Stimulated activated CD8-positive, alpha-beta memory T cell treated with anti-CD3 and anti-CD28 coated beads, Interleukin-12 subunit alpha, Interleukin-12 subunit beta, amount 100 ng/mL, for 1 hour (primary cell): ENCODE measurements at regions not wholly inside any gene's neighbourhood (a gene's known extent, or its start where the extent isn't known, plus 50 kb on each side); places are given as distances from the start of the nearest gene placed in this dataset.
"Not testable (repeated sequence)": the region's sequence is repeated elsewhere in the genome, so short reads cannot be mapped to it uniquely, and the experiment has no call there.

Experiments used
- DNase-seq: peaks from one replicate; pipeline ENCODE4 v3.0.0-alpha.2; 2020; ENCODE audit warnings: low read depth

DNA sequence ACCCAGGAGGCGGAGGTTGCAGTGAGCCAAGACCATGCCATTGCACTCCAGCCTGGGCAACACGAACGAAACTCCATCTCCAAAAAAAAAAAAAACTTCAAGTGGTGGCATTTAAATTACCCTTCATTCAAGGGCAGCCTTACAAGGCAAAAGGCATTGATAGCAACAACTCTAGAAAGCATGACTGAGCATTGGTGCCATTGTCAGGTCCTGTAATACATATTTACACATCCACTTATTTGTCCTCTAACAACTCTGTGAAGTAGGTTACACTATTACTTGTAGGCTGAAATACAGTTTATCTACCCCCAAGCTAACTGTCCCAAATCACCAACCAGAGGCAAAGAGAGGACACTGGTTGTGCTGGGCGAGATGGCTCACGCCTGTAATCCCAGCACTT, 52.7 kb upstream of the LARP1 start:
- no peak for DNase-seq

DNA sequence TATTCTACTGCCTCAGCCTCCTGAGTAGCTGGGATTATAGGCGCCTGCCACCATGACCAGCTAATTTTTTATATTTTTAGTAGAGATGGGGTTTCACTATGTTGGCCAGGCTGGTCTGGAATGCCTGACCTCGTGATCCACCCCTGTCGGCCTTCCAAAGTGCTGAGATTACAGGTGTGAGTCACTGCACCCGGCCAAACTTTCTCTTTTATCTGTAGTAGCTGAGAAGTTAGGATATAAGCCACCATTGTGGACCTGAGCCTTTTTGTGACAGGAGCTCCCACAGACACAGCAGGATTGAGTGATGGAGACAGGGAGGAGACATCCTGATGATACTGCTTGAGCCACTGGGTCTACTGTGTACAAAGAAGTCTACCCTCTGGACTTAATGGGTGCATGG, 53.5 kb upstream of the LARP1 start:
- not testable (repeated sequence) for DNase-seq

DNA sequence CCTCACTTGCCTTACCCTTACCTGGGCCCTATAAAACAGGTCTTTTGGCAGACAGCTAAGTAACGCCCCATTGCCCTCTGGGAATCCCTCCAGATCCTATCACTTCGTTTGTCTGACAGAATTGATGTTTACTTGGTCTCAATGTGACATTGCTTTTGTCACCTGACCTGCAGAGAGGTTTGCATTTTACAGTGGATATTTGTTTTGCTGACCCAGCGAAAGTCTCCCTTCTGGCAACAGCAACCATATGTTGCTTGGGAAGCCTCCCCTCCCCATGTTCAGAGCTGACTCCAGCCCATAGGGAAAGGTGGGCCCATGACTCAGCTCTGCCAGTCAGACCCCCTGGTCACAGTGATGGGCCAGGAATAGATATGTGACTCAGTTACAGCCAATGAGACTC, 54.0 kb upstream of the LARP1 start:
- DNase-seq = no peak

DNA sequence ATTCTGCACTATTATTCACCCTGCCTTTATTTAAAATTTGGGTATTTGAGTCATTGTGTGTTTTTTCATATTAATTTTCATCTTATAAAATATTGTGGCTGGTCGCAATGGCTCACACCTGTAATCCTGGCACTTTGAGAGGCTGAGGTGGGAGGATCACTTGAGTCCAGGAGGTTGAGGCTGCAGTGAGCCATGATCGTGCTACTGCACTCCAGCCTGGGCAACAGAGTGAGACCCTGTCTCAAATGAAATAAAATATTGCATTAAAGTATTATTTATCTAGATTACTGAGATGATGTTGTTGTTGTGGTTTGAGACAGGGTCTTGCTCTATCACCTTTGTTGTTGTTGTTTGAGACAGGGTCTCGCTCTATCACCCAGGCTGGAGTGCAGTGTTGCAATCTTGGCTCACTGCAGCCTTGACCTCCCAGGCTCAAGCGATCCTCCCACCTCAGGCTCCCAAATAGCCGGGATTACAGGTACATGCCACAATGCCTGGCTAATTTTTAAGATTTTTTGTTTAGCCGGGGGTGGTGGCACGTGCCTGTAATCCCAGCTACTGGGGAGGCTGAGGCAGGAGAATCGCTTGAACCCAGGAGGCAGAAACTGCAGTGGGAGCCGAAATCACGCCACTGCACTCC, 54.8 kb upstream of the LARP1 start:
- not testable (repeated sequence) for DNase-seq

DNA sequence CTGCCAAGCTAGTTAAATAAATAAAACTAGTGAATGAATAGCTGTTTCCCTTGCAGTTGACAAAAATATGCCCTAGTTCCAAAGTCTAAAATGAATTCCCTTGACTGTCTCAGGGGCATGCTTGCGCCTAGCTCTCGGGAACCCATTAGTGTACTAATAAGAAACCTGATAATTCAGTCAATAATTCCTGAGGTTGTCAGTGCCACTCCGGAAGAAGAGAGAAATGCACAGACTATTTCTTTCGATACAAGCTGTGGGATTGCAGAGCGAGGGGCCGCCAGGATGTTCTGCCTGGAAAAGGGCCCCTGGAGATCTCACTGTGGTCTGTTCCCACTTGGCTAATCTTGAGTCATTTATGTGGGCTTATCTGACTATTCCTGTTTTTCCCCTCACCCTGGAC, 56.4 kb upstream of the LARP1 start:
- no peak for DNase-seq

DNA sequence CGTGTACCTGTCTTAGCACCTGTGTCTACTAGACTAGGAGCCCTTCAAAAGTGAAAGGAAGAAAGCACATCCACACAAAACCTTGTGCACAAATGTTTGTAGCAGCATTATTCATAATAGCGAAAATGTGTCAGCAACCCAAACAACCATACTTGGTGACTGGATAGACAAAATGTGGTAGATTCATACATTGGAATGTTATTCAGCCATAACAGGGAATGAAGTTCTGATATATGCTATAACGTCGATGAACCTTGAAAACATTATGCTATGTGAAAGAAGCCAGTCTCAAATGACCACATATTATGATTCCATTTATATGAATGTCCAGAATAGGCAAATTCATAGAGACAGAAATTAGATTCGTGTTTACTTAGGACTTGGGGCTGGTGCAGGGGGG, 57.8 kb upstream of the LARP1 start:
- no peak for DNase-seq

DNA sequence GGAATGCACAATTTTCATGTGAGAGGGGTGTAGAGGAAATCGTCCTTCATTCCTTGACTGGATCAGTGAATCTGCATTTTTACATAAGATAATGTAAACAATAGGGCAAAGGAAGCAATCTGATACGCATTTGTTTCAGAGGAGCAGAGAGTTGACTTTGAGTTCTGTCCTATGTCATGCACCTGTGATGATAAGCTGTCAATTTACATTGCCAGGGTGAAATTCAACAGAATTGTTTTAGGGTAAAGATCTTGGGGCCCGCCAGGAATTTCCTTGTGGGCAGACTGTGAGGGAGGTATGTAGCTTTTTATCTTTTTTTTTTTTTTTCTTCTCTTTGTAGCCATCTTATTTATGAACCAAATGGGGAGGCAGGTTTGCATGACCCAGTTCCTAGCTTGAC, 58.3 kb upstream of the LARP1 start:
- DNase-seq = no peak

DNA sequence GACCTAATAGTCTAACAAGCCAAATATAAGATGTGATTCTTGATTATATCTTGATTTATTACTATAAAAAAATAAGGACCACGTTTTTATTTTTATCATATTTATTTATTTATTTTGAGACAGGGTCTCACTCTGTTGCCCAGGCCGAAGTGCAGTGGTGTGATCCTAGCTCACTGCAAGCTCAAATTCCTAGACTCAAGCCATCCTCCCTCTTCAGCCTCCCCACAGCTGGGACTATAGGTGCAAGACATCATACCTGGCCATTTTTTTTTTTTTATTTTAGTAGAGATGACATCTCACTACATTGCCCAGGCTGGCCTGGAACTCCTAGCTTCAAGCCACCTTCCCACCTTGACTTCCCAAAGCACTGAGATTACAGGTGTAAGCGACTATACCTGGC, 61.0 kb upstream of the LARP1 start:
- DNase-seq = no peak

DNA sequence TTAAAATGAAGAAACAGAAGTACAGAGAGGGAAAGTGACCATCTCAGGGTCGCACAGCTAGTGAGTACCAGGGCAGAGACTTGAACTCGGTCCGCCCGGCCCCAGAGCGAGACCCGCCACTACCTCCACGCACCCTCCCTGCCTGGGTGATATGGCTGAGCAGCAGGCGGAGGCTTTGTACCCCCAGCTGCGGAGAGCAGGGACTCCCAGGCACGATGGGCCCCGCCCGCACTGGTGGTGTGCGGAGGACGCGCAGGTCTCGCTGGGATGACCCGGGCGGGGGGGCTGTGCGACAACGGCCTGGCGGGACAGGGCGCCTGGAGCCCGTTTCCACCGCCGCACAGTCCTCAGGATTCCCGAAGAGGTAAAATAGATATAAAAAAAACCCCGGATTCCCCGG, 64.7 kb upstream of the LARP1 start:
- DNase-seq = no peak

DNA sequence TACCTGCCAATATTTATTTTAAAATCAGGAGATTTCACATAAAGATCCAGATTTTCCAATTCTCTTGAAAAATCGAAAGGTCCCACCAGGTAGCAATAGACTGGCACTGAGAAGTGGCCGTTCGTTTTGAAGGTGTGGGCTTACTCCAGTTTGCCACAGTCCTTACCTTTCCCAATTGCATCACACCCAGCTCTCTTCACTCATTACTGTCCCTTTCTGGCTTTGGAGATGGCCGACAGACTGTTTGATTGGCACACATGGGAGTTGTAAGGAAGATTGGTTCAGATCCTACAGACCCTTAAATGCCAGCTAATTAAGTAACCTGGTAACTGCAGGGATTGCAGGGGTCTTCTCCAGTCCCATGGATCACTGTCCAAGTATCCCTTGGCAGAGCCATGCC, 68.7 kb upstream of the LARP1 start:
- no peak for DNase-seq

DNA sequence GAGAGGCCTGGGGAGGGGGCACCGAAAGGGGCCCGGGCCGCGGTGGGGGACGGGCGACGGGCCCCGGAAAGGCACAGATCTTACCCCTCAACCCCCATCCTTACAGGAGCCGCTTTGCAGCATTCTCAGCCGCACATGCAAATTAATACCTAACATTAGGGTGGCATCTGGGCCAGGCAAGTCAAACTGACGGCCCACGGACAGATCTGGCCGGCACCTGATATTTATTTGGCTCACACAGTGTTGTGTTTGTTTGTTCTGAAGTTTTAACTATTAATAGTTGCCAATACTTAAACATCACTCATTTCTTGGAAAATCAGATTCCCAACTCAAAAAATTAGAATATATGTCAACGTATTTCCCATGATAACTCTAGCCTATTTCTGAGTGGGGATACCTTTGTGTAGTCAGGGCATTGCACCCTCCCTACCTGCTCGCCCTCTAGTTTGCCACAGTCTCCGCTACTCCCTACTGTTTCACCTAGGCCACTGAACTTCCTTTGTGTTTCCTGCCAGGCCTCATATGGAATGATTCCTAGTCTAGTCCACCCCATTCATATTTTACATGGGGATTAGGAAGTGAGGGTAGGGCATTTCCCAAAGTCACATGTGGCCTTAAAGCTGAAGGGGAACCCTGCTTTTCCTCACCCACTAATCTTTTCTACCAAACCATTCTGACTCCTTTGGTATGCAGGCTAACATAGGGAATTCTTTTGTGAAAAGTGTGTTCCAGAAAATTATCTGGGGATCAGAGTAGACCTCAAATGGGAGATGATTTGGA, 71.9 kb upstream of the LARP1 start:
- no peak for DNase-seq

DNA sequence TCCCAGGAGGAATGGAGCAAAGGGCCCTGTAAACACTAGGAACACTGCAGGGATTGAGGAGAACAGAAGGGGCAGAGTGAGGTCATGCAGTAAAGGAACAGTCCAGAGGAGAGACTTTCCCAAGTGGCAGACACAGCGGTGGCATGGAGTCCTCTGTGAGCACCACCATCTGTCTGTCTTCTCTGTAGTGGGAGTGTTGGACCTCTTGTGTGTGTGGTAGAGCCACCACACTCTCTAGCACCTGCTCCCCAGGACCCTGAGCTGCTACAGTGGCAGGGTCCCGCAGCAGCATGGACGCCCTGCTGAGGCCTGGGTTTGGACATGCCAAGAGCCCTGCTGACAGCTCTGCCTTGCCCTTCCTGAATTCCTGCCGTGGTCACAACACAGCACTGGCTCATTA, 75.7 kb upstream of the LARP1 start:
- no peak for DNase-seq

DNA sequence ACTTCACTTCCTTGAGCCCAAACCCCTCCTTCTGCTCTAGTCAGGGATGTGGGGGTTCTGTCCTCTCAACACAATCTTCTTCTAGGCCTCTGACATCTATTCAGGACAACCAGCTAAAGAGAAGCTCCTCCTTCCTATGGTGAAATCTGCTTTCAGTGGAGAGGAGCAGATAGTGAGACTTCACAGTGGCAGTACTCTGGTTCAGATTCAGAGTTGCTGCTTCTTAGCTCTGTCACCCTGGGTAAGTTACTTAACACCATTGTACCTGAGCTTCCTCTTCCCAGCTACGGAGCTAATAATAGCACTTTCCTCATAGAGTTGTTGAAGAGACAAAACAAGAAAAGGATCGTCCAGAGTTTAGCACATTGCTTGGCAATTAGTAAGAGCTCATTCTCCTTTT, 77.3 kb upstream of the LARP1 start:
- DNase-seq = no peak

DNA sequence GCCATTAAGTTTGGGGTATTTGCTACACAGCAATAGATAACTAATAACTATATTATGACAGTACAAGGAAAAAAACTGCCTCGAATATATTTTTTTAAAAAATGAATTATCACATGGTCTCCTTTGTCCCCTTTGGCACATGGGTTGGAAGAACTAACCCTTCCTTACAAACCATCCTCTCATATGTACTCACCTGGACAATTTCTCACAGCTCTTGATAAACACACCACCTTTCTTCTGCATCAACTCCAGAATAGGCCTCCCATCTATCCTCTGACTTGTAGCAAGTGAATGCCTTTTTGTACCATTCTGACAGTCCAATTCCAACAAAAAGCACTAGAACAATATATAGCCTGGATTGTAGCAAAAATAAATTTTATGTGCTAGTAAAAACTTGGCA, 78.7 kb upstream of the LARP1 start:
- no peak for DNase-seq

DNA sequence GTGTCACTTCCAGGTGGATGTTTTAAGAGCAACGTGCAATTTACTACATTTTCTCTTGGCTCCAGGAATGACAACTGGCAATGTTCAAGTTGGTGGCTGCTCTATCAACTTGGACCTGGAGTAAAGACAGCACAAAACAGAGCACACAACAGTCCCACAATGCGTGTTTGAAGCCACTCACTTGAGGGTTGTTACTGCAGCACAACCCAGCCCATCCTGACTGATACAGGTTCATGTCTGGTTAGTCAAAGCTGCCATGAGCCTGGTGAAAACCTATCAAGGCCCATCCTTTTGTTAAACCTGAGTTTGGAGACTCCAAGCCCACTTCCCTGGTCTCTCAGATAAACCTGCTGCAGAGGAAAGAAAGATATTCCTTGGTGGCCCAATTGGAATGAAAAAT, 81.1 kb upstream of the LARP1 start:
- no peak for DNase-seq

DNA sequence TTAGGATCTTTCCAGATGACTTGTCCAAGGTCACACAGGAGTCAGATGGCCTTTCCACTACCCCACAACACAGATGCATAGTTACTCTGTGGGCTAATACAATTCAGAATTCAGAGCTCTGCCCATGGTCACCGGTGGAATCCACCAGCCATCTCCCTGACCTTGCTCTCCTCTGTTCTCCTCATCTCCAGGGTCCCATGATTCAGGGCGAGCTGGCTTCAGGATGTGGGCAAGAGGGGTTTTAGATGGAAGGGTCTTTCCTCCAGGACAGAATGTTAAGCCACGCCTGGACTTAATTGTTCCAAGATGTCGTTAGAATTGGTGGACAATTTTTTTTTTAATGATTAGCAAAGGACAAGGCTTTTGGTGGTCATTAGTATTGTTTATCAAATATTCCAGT, 81.7 kb upstream of the LARP1 start:
- DNase-seq = no peak

DNA sequence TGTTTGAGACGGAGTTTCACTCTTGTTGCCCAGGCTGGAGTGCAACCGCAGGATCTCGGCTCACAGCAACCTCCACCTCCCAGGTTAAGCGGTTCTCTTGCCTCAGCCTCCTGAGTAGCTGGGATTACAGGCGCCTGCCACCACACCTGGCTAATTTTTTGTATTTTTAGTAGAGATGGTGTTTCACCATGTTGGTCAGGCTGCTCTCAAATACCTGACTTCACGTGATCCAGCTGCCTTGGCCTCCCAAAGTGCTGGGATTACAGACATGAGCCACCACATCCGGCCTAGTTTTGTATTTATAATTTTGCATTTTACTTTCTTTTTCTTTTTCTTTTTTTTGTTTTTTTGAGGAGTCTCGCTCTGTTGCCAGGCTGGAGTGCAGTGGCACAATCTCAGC, 85.3 kb upstream of the LARP1 start:
- DNase-seq = not testable (repeated sequence)

DNA sequence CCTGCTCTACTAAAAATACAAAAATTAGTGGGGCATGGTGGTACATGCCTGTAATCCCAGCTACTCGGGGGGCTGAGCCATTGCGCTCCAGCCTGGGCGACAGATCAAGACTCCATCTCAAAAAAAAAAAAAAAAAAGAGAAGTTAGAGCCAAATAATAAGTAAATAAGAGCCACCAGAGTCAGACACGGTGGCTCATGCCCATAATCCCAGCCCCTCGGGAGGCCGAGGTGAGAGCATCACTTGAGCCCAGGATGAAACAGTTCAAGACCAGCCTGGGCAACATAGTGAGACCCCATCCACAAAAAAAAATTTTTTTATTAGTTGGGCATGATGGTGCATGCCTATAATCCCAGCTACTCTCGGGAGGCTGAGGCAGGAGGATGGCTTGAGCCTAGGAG, 85.8 kb upstream of the LARP1 start:
- DNase-seq = no peak

DNA sequence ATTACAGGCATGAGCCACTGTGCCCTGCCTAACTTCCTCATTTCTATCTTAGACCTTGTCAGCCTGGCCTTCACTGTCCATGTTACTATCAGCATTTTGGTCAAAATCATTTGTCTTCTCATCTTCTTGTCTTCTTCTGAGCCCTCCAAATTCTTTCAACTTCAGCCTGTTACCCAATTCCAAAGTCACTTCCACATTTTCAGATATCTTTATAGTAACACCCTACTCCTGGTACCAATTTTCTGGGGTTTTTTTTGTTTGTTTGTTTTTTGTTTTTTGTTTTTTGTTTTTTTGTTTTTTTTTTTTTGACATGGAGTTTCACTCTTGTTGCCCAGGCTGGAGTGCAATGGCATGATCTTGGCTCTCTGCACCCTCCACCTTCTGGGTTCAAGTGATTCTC, 90.3 kb upstream of the LARP1 start:
- no peak for DNase-seq

DNA sequence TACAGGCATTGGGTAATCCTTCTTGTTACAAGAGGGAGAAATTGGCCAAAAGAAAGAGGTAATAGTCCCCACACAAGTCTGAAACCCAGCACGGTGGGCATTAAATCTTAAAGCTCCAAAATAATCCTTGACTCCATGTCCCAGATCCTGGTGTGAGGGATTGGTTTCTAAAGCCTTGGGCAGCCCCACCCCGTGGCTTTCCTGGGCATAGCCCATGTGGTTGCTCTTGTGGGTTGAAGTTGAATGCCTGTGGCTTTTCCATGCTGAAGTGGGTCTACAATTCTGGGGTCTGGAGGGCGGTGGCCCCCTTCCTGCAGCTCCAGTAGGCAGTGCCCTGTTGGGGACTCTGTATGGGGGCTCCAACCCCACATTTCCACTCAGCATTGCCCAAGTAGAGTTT, 91.8 kb upstream of the LARP1 start:
- no peak for DNase-seq

DNA sequence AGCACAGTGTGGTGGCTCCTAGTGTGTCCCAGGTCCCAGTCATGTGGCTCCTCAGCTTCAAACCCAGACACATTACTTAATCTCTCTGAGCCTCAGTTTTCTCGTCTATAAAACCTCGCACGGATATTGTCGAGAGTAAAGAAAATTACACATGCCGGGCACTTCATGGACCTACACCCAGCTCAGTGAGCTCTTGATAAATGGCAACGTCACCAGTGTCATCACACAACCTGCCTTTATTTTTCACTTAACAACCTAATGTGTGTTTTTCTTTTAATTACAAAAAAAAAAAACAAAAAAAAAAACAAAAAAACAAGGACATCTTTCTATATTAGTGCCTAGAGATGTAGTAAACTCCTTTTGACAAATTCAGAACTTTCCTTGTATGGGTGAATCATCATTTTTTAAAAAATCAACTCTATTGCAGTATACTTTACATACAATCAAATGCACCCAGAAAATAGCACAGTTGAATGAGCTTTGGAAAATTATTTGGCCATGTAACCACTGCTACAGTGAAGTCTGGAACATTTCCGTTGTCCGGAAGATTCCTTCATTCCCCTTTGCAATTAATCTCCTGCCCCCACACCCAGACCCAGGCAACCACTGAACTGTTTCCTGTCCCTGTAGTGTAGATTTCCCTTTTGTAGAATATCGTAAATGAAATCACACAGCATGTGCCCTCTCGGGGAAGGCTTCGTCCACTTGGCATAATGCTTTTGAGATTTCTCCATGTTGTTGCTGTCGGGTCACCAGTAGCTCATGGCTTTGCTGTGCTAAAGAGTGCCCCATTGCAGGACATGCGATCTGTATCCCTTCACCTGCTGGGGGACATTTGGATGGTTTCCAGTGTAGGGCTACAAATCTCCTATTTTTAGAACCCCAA, 100.4 kb upstream of the LARP1 start:
- DNase-seq = no peak

DNA sequence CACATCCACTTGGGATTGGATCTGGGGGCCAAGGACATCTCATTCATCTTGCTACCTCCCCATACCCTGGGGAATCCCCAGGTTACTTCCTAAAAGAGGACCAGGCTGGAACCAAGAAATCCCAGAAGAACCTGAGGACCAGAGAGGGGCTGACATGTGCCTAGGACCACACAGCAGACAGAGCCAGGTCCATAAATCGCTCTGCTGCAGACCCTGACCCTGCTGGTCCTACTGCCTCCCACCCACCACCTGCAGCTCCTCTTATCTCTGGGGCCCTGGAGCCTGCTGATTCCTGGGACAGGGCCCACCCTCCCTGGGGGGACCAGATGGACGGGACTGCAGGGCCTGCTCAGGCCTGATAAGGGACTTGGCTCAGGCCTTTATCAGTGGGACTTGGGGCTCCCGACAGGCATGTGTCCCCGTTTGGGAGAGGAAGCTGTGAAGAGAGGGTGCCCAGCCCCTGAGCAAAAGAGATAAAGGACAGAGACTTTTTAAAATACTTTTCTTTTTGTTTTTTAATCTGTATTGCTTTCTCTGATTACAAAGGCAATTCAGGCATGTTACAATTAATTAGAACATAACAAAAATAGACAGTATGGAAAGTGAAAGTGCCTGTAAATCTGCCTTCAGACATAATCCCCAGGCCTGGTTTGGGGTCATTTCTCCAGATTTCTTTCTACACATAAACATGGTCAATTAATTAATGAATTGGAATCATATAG, 101.3 kb upstream of the LARP1 start:
- no peak for DNase-seq

DNA sequence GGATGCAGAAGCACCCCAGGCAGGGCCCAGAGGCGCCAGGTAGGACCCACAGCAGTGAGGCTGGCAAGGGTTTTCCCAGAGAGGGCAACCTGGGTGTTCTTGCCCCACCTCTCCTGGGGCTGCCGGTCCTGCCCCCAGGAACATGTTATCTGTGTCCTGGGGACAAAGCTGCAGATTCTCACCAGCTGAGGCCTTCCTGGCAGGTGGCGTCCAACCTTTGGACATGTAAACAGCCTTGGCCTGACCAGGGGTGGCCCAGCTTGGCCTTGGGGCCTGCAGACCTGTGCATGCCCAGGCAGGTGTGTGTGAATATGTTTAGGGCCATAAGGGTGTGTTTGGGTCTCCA, 101.8 kb upstream of the LARP1 start:
- no peak for DNase-seq
